Inflammatory macrophage (primary cell): ENCODE measurements at regions not wholly inside any gene's neighbourhood (a gene's known extent, or its start where the extent isn't known, plus 50 kb on each side); places are given as distances from the start of the nearest gene placed in this dataset.
"Not testable (repeated sequence)": the region's sequence is repeated elsewhere in the genome, so short reads cannot be mapped to it uniquely, and the experiment has no call there.

Experiments used
- DNase-seq, 2 donors: peaks; one replicate each; pipeline ENCODE4 v3.0.0-alpha.2; 2020 to 2022

GRCh38 chr13:68784275-68784674, 1323.4 kb upstream of the ATXN8OS start:
- no peak for DNase-seq

GRCh38 chr13:68759617-68760016, 1348.0 kb upstream of the ATXN8OS start:
- no peak for DNase-seq

GRCh38 chr13:68749796-68750195, 1357.8 kb upstream of the ATXN8OS start:
- DNase-seq, result no peak

DNA sequence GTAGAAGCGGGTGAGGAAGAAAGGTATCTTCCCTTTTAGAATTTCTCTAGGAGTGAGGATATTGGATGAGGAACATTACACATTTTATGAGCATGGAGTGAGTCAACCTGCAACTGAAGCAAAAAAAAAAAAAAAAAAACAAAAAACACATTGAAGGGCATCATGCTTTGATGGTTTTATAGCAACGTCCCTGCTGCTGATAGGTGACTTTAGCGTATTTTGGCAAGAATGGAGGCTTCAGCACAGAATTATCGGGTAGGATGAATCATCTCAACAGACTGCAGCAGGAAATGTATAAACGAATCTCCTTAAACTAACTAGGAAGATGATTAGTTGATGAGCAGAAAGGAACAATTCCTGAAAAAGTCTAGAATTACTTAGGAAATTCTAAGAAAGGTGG, 1359.6 kb upstream of the ATXN8OS start:
- no peak for DNase-seq

DNA sequence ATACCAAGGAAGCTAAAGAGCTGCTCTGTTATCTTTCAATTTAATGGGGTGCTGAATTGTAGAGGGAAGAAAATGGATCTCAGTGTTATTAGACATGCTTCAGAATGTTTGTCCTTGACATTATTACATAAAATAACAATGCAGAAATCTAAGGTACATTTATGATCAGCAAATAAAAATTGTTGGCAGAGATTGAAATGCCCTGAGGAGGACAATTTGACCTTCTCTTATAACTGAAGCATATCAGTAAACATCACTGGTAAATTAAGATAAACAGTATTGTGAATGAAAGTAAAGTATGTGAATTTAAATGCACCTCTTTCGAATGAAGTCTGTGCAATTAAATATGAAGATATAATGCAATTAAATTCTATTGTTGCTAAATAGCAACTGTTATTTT, 1362.1 kb upstream of the ATXN8OS start:
- no peak for DNase-seq

DNA sequence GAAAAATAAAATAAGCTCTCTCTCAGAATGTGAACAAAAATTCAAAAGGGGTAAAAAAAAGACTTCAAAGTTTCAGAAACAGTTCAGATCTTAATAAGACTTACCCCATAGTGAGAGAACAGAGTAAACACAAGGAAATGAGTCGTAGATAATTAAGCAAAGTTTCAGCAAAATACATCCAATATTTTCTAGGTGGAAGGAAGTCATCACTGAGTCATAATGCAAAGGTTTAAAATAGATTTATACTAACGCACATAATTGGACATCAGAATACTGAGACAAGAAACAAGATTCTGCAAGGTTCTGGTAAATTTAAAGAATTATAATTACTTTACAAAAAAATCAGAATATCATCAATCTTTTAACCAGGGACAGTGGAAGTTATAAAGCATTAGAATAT, 1370.7 kb upstream of the ATXN8OS start:
- no peak for DNase-seq

DNA sequence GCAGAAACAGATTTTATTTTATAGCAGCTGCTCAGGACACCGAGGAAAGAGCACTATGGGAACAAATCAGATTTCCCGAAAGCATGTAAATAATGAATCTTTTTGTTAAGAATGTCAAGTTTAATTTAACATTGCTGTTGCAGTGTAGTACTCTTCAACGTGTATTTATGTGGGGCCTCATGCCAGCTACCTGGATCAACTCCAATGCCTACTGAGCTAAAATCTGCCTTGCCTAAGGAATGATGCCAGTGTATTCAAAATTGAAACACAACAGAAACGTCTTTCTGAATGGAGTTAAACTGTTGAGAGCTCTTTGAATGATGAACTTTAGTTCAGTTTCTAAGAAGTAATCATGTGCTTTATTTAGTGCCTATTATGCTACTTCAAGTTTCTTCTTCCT, 1379.8 kb upstream of the ATXN8OS start:
- DNase-seq, result no peak

DNA sequence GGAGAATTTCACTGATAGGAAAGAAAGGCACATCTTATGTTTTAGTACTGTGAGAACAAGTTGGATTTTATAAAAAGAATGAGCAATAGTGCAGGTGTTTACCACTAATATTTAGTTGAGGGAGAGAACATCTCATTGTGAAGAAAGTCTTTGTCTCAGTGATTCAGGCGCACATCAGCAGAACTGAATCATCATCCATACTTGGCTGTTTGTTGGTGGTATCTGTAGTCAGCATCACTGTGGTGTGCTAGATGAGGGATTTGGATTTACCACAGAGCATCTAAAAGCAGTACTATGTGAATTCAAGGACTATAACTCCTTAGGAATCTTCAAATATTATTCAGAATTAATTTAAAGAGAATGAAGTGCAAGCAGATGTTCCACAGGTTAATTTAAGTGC, 1380.5 kb upstream of the ATXN8OS start:
- DNase-seq, result no peak

DNA sequence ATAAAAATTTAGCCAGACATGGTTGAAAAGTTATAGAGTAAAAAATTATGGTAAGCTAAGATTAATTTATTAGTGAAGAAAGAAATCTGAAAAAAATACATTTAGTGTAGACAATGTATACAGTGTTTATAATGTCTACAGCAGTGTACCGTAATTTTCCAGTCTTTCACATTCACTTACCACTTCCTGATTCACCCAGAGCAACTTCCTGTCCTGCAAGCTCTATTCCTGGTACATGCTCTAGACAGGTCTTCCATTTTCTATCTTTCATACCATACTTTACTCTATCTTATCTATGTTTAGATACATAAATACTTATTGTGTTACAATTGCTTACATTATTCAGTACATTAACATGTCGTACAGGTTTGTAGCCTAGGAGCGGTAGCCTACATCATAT, 1387.8 kb upstream of the ATXN8OS start:
- DNase-seq, result no peak

GRCh38 chr13:68715651-68716050, 1392.0 kb upstream of the ATXN8OS start:
- DNase-seq, result no peak

GRCh38 chr13:68714292-68714691, 1393.3 kb upstream of the ATXN8OS start:
- no peak for DNase-seq

DNA sequence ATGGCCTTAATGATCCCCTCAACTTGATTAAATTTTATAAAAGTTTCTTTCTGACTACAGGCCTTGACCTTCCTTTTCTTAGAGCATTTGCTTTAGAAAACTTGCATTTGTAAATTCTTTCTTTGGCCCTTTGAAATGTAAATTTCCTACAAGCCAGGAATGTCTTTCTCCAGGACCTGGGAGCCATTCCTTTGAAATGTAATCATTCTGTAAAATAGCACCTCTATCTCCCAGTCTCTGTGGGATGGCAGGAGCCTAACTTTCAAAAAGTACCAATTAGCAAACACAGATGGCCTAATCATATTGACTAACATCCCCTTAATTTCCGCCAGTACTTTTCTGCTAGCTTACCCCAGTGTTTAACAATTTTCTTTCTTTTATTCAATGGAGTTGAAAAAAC, 1394.2 kb upstream of the ATXN8OS start:
- no peak for DNase-seq

- DNase-seq, result no peak
Observed at GRCh38 chr13:68708336-68708908, 1399.2 kb upstream of the ATXN8OS start.

DNA sequence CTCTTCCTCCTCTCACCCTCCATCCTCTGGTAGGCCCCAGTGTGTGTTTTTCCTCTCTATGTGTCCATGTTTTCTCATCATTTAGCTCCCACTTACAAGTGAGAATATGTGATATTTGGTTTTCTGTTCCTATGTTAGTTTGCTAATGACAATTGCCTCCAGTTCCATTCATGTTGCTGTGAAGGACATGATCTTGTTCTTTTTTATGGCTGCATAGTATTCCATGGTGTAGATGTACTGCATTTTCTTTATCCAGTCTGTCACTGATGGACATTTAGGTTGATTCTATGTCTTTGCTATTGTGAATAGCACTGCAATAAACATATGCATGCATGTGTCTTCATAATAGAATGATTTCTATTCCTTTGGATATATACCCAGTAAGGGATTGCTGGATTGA, 1401.6 kb upstream of the ATXN8OS start:
- DNase-seq, result not testable (repeated sequence)

- no peak for DNase-seq
Observed at GRCh38 chr13:68697551-68697950, 1410.1 kb upstream of the ATXN8OS start.

DNA sequence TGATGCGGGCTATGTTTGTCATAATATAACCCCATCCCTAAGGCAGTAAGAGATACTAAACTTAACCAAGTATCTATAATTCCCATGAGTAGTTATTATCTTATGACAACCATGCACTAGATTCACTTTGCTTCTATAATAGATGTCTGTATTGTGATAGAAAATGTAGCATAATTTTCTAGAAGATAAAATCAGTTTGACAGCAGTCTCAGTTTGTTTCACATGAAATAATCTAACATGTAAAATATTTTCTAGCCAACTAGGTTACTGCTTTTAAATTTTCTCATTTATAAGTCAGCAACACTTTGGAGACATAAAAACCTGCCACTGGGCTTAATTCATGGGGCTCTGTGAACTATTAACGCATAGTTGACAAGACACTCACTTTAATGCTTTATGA, 1410.7 kb upstream of the ATXN8OS start:
- DNase-seq, result no peak

DNA sequence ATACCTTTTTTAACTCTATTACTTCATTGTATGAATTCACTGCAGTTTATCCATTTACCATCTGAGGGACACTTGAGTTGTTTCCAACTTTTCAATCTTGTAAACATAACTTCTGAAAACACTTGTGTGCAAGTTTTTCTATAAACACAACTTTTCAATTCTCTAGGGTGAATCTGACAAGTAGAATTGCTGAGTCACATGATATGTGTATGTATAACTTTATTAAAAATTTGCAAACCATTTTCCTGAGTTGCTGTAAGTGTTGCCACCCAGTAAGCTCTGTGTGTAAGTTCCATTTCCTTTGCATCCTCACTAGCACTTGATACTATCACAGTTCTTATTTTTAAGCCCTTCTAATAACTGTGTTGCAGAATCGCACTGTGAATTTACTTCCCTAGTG, 1415.6 kb upstream of the ATXN8OS start:
- DNase-seq, result no peak

GRCh38 chr13:68690567-68690966, 1417.1 kb upstream of the ATXN8OS start:
- DNase-seq, result no peak

DNA sequence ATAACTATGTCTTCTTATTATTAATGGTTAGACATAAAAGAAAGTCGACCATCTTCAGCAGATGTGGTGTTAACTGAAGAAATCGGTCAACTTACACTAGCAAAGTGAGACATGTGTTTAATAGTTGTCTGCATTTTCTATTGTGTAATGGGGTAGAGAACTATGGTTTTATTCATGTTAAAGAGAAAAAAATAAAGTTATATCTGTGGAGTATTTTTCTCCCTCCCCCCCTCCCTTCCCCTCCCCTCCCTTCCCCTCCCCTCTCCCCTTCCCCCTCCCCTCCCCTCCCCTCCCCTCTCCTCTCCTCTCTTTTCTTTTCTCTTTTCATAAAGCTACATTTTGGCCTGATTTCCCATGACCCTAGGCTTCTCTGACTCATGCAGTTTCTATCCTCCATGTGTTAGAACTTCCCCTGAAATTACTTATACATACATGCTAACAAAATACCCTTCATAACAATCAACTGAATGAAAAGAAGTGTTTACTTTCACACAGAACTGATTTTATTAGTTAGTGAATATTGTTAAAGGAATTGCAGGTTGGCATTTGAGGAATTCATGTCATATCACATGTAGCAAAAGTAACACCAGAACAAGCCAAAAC, 1431.0 kb upstream of the ATXN8OS start:
- no peak for DNase-seq

- DNase-seq, result no peak
Observed at GRCh38 chr13:68675209-68675608, 1432.4 kb upstream of the ATXN8OS start.

DNA sequence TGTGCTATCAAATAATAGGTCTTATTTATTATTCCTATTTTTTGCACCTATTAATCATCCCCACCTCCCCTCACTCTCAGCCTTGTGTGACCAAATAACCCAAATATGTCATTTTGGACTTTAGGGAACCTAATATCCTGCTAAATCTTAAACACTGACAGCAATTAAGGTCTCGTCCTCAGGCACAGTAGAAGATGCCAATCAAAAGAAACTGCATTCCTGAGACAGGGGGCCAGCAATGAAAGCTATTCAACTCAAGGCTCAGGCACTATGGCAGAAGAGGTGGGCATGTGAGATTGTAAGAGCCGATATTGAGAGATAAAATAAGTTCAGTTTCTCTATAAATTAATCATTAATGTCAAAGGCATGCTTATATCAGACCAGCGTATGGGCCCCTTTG, 1437.7 kb upstream of the PCDH9 start:
- DNase-seq, result no peak

GRCh38 chr13:68666774-68667397, 1436.8 kb upstream of the PCDH9 start:
- no peak for DNase-seq

DNA sequence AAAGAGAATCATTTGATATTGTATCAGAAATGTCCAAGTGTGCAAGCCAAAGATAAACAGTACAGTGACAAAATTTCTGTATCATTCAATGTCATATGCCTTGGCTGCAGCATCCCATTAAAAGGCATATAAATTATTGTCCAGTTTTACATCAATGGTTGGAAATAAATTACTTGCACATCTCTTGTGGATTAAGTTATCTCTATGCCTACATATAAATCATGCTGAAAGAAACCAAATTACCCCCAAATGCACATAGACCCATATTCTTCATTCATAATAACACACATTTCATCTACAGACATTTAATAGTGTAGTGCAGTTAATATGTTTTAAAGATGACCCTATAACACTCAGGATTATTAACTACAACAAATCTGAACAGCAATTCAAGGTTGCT, 1415.7 kb upstream of the PCDH9 start:
- no peak for DNase-seq

DNA sequence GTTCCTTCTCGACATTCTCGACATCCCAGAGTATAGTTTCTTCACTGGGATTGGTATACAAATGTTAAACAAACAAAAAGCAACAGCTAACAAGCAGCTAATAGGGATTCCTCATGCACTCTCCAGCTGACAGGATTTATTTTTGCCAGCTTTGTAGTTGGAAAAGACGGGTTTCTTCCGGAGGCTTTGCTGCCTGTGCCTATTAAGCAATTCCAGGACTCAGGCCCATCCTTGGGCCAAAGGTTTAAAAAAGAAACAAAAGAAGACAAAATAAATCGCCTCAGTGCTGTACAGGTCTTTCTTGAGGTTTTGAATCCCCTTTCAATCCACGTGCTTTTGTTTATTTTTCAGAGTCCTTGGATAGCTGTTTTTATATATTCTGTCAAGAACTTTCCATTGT, 1414.5 kb upstream of the PCDH9 start:
- DNase-seq, result no peak

DNA sequence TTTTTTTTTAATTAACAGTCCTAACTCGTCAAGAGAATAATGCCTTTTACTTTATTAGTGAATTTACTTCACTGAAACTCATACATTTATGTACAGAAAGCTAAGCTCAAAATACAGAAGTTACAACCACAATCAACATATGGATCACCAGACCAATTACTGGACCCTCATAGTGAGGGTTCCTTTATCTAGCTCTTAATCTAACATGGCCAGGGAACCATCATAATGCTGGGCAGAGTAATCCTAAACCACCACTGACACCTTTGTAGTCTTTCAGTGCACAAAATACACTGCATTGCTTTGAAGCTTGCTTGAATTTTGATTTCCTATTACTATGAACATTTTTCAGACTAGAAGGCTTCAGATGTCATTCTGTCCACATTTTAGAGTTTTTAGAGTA, 1406.6 kb upstream of the PCDH9 start:
- no peak for DNase-seq
